Loucy (cell line): ENCODE measurements at regions not wholly inside any gene's neighbourhood (a gene's known extent, or its start where the extent isn't known, plus 50 kb on each side); places are given as distances from the start of the nearest gene placed in this dataset.

Experiments
- EZH2phosphoT487 ChIP-seq: fragments of 200-600 bp; IDR thresholded peaks from 2 replicates; pipeline ENCODE4 v1.6.1; 2018; ENCODE audit warnings: antibody characterized with exemption, mild to moderate bottlenecking, moderate library complexity, borderline replicate concordance
- TF ChIP-seq, protein P1 (sequence below): fragments of 200-600 bp; sonication (generic); conservative IDR thresholded peaks from 2 replicates; pipeline ENCODE4 v1.5.1; 2014; ENCODE audit warnings: mild to moderate bottlenecking, antibody characterized with exemption, low read length

DNA sequence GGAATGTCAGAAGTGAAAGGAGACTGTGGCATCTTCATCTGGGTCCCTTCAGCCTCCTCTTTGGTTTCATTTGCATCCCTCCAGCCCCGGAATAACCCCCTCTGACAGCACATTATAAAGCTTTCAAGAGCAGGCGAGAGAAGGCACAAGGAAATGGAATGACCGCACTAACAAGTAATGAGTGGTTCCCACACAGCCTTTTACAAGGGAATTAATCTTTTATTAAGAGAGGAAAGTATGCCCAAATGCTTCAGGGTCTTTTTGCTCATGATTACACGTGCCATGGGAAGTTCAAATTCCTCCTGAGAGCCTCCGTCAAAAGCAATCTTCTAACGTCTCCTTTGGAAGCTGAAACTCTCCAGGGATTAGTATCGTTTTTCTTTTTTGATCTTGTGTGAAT is 347.0 kb downstream of the BTBD3 start:
- TF ChIP-seq, protein P1, sequence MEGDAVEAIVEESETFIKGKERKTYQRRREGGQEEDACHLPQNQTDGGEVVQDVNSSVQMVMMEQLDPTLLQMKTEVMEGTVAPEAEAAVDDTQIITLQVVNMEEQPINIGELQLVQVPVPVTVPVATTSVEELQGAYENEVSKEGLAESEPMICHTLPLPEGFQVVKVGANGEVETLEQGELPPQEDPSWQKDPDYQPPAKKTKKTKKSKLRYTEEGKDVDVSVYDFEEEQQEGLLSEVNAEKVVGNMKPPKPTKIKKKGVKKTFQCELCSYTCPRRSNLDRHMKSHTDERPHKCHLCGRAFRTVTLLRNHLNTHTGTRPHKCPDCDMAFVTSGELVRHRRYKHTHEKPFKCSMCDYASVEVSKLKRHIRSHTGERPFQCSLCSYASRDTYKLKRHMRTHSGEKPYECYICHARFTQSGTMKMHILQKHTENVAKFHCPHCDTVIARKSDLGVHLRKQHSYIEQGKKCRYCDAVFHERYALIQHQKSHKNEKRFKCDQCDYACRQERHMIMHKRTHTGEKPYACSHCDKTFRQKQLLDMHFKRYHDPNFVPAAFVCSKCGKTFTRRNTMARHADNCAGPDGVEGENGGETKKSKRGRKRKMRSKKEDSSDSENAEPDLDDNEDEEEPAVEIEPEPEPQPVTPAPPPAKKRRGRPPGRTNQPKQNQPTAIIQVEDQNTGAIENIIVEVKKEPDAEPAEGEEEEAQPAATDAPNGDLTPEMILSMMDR = no peak
- no peak for TF ChIP-seq EZH2phosphoT487
